Heart left ventricle (tissue), 16 donors: ENCODE measurements at regions not wholly inside any gene's neighbourhood (a gene's known extent, or its start where the extent isn't known, plus 50 kb on each side); places are given as distances from the start of the nearest gene placed in this dataset.

Source experiments
- ATAC-seq, 4 donors: fragments of 200-7000 bp; cut with Tn5 transposase; one replicate each; pipeline ENCODE4 v1.9.1; 2020 to 2022; ENCODE audit warnings: moderate library complexity in 4 of 4, mild to moderate bottlenecking in 3 of 4, moderate number of reproducible peaks in 1 of 4
- DNase-seq, 5 donors: peaks; one replicate each; pipeline ENCODE4 v3.0.0-alpha.2; 2020
- H3K27ac ChIP-seq, 12 donors: fragments of 200-600 bp; sonication (generic) in 4 of 12; one replicate each; pipeline versions ENCODE4 v1.5.0 to v1.8.0; 2016 to 2022; ENCODE audit warnings: mild to moderate bottlenecking in 2 of 12
- H3K27me3 ChIP-seq, 9 donors: fragments of 200-600 bp; sonication (generic) in 2 of 9; one replicate each; pipeline versions ENCODE4 v1.5.1 to v1.8.0; 2016 to 2022; ENCODE audit warnings: mild to moderate bottlenecking in 3 of 9
- H3K36me3 ChIP-seq, 9 donors: fragments of 200-600 bp; sonication (generic) in 2 of 9; one replicate each; pipeline versions ENCODE4 v1.5.0 to v1.8.0; 2018 to 2022; ENCODE audit warnings: mild to moderate bottlenecking in 2 of 9
- H3K4me1 ChIP-seq, 12 donors: fragments of 200-600 bp; sonication (generic) in 4 of 12; one replicate each; pipeline versions ENCODE4 v1.5.0 to v1.8.0; 2016 to 2022; ENCODE audit warnings: mild to moderate bottlenecking in 3 of 12
- H3K4me3 ChIP-seq, 12 donors: fragments of 200-600 bp; sonication (generic) in 4 of 12; one replicate each; pipeline versions ENCODE4 v1.5.0 to v1.8.0; 2017 to 2022; ENCODE audit warnings: mild to moderate bottlenecking in 9 of 12, moderate library complexity in 4 of 12
- H3K9me3 ChIP-seq, 12 donors: fragments of 200-600 bp; sonication (generic) in 4 of 12; one replicate each; pipeline versions ENCODE4 v1.5.0 to v1.8.0; 2016 to 2022; ENCODE audit warnings: mild to moderate bottlenecking in 1 of 12
- CTCF ChIP-seq, 12 donors: fragments of 200-600 bp; sonication (generic) in 4 of 12; IDR thresholded peaks; one replicate each; pipeline versions ENCODE4 v1.5.0 to v1.8.0; 2018 to 2022; ENCODE audit warnings: antibody characterized with exemption in 12 of 12, mild to moderate bottlenecking in 5 of 12
- POLR2A ChIP-seq, 2 donors: fragments of 450-650 bp; IDR thresholded peaks; one replicate each; pipeline ENCODE4 v1.6.1; 2017; ENCODE audit warnings: antibody characterized with exemption in 2 of 2, mild to moderate bottlenecking in 2 of 2, moderate library complexity in 2 of 2
- WGBS, 4 donors: extraction: QIAGEN DNeasy Blood & Tissue Kit in 2 of 4; methylation state at CpG; one replicate each; pipeline versions ENCODE4 v1.1.5 to v1.1.7; 2013 to 2018; 5-methylcytosine and 5-hydroxymethylcytosine counted together
- intact Hi-C, 10 donors: fragments of 100-400 bp; cut with DNase I; formaldehyde crosslinking; loops; one replicate each; pipeline versions ENCODE4 v1.11.1 to v1.14.2; 2022
- donor health status: ischemic (EF 13 %, LVEDD 7.1; RV severe dilation, severe dysfunction).
- donor health status: healthy with polysubstance abuse.
- donor health status: DM: no; HTN: yes; CAD: no.
- donor health status: DM: no; HTN: no; CAD: no.
- donor health status: ischemic (EF 25% LVEDD 6.9; RV normal size, moderate dysfunction).
- donor health status: ischemic (EF 25% LVEDD 5.7; RV mildly dilated, moderate dysfunction).
- donor health status: healthy.
- donor health status: DM: yes; HTN: yes; CAD: no.
- donor health status: ischemic (EF 35%, LVEDD 5.7; RV mildly dilated, moderate dysfunction).
- donor health status: nonischemic (EF 11% LVEDD 7.7; RV severe dilation, severe dysfunction).
- donor health status: DM: yes; HTN: yes; CAD: no.
- donor health status: PGD.
- donor health status: ischemic (EF 29% LVEDD 5.4; RV normal size, mild dysfunction).
- donor health status: nonischemic (EF 23%, LVEDD 6.1; RV moderate dilation, normal function).

- WGBS, 4 donors: 88 to 93% (median 91%) methylated on average over 3 of the region's 3 CpGs
- no peaks in the 10 kb centered on the region for H3K9me3 ChIP-seq
- TF ChIP-seq CTCF (IDR thresholded peaks at IDR 0.05) (no peak), POLR2A (IDR thresholded peaks at IDR 0.05) (no peak)
- peaks cover 0 to 13% (median 0%) of the 10 kb centered on the region in 12 donors for H3K4me1 ChIP-seq
- H3K4me3 ChIP-seq: no peak overlapping the region
- H3K36me3 ChIP-seq: no peaks in the 10 kb centered on the region
- intact Hi-C loops: no loop called here
- H3K27ac ChIP-seq: no peak overlapping the region
- DNase-seq (no peak), ATAC-seq (no peak)
- H3K27me3 ChIP-seq: no peaks in the 10 kb centered on the region
These were observed 408.1 kb downstream of the MAT2B start for GRCh38 chr5:163913548-163913947.

GRCh38 chr5:163914910-163915309, 409.5 kb downstream of the MAT2B start:
- peak in 1 of 4 donors; percentile 36 for ATAC-seq
- intact Hi-C loops: no loop called here
- Histone ChIP-seq H3K27ac (peak overlapping the region in 1 of 12 donors; percentile 89), H3K36me3 (no peaks in the 10 kb centered on the region), H3K9me3 (peaks cover 0 to 3% (median 0%) of the 10 kb centered on the region in 12 donors), H3K4me1 (peaks cover 0 to 13% (median 0%) of the 10 kb centered on the region in 12 donors), H3K27me3 (no peaks in the 10 kb centered on the region), H3K4me3 (no peak overlapping the region)
- DNase-seq: peak in 1 of 5 donors; percentile 18
- 47 to 72% (median 66%) methylated on average over 5 of the region's 5 CpGs for WGBS, 4 donors
- TF ChIP-seq CTCF (IDR thresholded peaks at IDR 0.05): no peak
- no peak for TF ChIP-seq POLR2A (IDR thresholded peaks at IDR 0.05)

- peak overlapping the region in 1 of 12 donors; percentile 89 for H3K27ac ChIP-seq
- no peaks in the 10 kb centered on the region for H3K27me3 ChIP-seq
- intact Hi-C loops: no loop called here
- WGBS, 4 donors: 71 to 80% (median 75%) methylated on average over 9 of the region's 9 CpGs
- no peaks in the 10 kb centered on the region for H3K36me3 ChIP-seq
- peaks cover 0 to 6% (median 0%) of the 10 kb centered on the region in 12 donors for H3K9me3 ChIP-seq
- no peak for DNase-seq
- no peak overlapping the region for H3K4me3 ChIP-seq
- peaks cover 0 to 13% (median 0%) of the 10 kb centered on the region in 12 donors for H3K4me1 ChIP-seq
- no peak for TF ChIP-seq POLR2A (IDR thresholded peaks at IDR 0.05)
- no peak for TF ChIP-seq CTCF (IDR thresholded peaks at IDR 0.05)
- peak in 3 of 4 donors; percentile 13 to 66 (median 34) for ATAC-seq
These were observed 410.1 kb downstream of the MAT2B start for GRCh38 chr5:163915481-163915961.

- intact Hi-C loops: no loop called here
- Histone ChIP-seq H3K27me3 (no peaks in the 10 kb centered on the region), H3K9me3 (peaks cover 0 to 15% (median 0%) of the 10 kb centered on the region in 12 donors), H3K4me1 (peaks cover 0 to 13% (median 0%) of the 10 kb centered on the region in 12 donors), H3K27ac (peak overlapping the region in 2 of 12 donors; percentile 17 to 89), H3K36me3 (no peaks in the 10 kb centered on the region), H3K4me3 (no peak overlapping the region)
- 87 to 93% (median 92%) methylated on average over 2 of the region's 2 CpGs for WGBS, 4 donors
- TF ChIP-seq CTCF (IDR thresholded peaks at IDR 0.05) (no peak), POLR2A (IDR thresholded peaks at IDR 0.05) (no peak)
- ATAC-seq (peak; percentile 52 to 80 (median 56)), DNase-seq (no peak)
These were observed 411.0 kb downstream of the MAT2B start for GRCh38 chr5:163916376-163916775.
